TTC549 (cell line): ENCODE measurements at regions not wholly inside any gene's neighbourhood (a gene's known extent, or its start where the extent isn't known, plus 50 kb on each side); places are given as distances from the start of the nearest gene placed in this dataset.

Experiments
- FAIRE-seq: peaks from 2 replicates; lab custom pipeline; 2012; peaks lifted over from hg19 to GRCh38; lab: Jason Lieb, UNC

GRCh38 chr3:106176734-106177133 is 307.9 kb upstream of the CBLB start:
- FAIRE-seq = no peak

- FAIRE-seq = no peak
Observed at GRCh38 chr3:106182950-106183511, 314.2 kb upstream of the CBLB start.

GRCh38 chr3:106183762-106184391 is 315.1 kb upstream of the CBLB start:
- no peak for FAIRE-seq

- FAIRE-seq = no peak
Observed at GRCh38 chr3:106184540-106185457, 316.0 kb upstream of the CBLB start.

- FAIRE-seq = no peak
Observed at GRCh38 chr3:106185949-106186348, 317.1 kb upstream of the CBLB start.

GRCh38 chr3:106190296-106190695 is 321.5 kb upstream of the CBLB start:
- no peak for FAIRE-seq

- no peak for FAIRE-seq
Observed at GRCh38 chr3:106191211-106191610, 322.4 kb upstream of the CBLB start.

GRCh38 chr3:106191913-106192312 is 323.1 kb upstream of the CBLB start:
- FAIRE-seq = no peak

GRCh38 chr3:106193876-106194275 is 325.1 kb upstream of the CBLB start:
- FAIRE-seq = no peak

- FAIRE-seq = no peak
Observed at GRCh38 chr3:106194726-106195125, 325.9 kb upstream of the CBLB start.

- FAIRE-seq = no peak
Observed at GRCh38 chr3:106197532-106198194, 328.9 kb upstream of the CBLB start.

GRCh38 chr3:106204160-106204868 is 335.5 kb upstream of the CBLB start:
- no peak for FAIRE-seq

- FAIRE-seq = no peak
Observed at GRCh38 chr3:106206146-106206545, 337.3 kb upstream of the CBLB start.

- no peak for FAIRE-seq
Observed at GRCh38 chr3:106206613-106207012, 337.8 kb upstream of the CBLB start.

GRCh38 chr3:106208251-106208650 is 339.4 kb upstream of the CBLB start:
- FAIRE-seq = no peak

GRCh38 chr3:106208967-106209366 is 340.2 kb upstream of the CBLB start:
- no peak for FAIRE-seq

GRCh38 chr3:106209482-106209881 is 340.7 kb upstream of the CBLB start:
- FAIRE-seq = no peak

GRCh38 chr3:106210923-106211322 is 342.1 kb upstream of the CBLB start:
- no peak for FAIRE-seq

GRCh38 chr3:106212665-106213222 is 343.9 kb upstream of the CBLB start:
- no peak for FAIRE-seq

GRCh38 chr3:106213954-106214353 is 345.1 kb upstream of the CBLB start:
- FAIRE-seq = no peak

GRCh38 chr3:106214641-106215040 is 345.8 kb upstream of the CBLB start:
- FAIRE-seq = no peak

GRCh38 chr3:106215047-106215446 is 346.2 kb upstream of the CBLB start:
- no peak for FAIRE-seq
